MCF 10A (cell line): ENCODE measurements at regions not wholly inside any gene's neighbourhood (a gene's known extent, or its start where the extent isn't known, plus 50 kb on each side); places are given as distances from the start of the nearest gene placed in this dataset.

ENCODE experiments used
- BruUV-seq: library from RNA; stranded (reverse); fragments of 400-500 nt; replicated peaks from 2 replicates; lab custom pipeline; 2021; lab: Mats Ljungman, UMichigan
- CTCF ChIA-PET: fragments of 300-600 bp; sonication (Branson Sonifier 250); formaldehyde crosslinking; extraction: SDS; loops from one replicate; lab custom pipeline; 2021; ENCODE audit warnings: antibody characterized with exemption, inconsistent platforms; lab: Yijun Ruan, JAX
- POLR2A ChIA-PET: fragments of 300-600, 350-650 bp; sonication (Branson Sonifier 250); formaldehyde crosslinking; extraction: SDS; loops from one replicate; lab custom pipeline; 2020; ENCODE audit warnings: antibody characterized with exemption, inconsistent platforms; lab: Yijun Ruan, JAX
- DNase-seq: peaks from one replicate; pipeline ENCODE4 v3.0.0-alpha.2; 2018; ENCODE audit not compliant: unreplicated experiment
- H3K27ac Mint-ChIP-seq: one replicate; pipeline ENCODE4 v1.8.0; 2022; ENCODE audit warnings: mild to moderate bottlenecking, low read depth, mixed read lengths; ENCODE audit not compliant: unreplicated experiment
- H3K27me3 Mint-ChIP-seq: one replicate; pipeline ENCODE4 v1.8.0; 2022; ENCODE audit warnings: mixed read lengths; ENCODE audit not compliant: insufficient read depth, unreplicated experiment
- H3K36me3 Mint-ChIP-seq: one replicate; pipeline ENCODE4 v1.8.0; 2022; ENCODE audit warnings: mild to moderate bottlenecking, moderate library complexity, mixed read lengths; ENCODE audit not compliant: insufficient read depth, unreplicated experiment
- H3K4me1 Mint-ChIP-seq: one replicate; pipeline ENCODE4 v1.8.0; 2022; ENCODE audit warnings: mixed read lengths; ENCODE audit not compliant: insufficient read depth, unreplicated experiment
- H3K4me3 Mint-ChIP-seq: one replicate; pipeline ENCODE4 v1.8.0; 2022; ENCODE audit warnings: mild to moderate bottlenecking, moderate library complexity, mixed read lengths; ENCODE audit not compliant: unreplicated experiment
- H3K9me3 Mint-ChIP-seq: one replicate; pipeline ENCODE4 v1.8.0; 2022; ENCODE audit warnings: mixed read lengths; ENCODE audit not compliant: unreplicated experiment
- CTCF ChIP-seq: fragments of 200-600 bp; IDR thresholded peaks from one replicate; pipeline ENCODE4 v1.8.0; 2022; ENCODE audit warnings: antibody characterized with exemption, mild to moderate bottlenecking; ENCODE audit not compliant: unreplicated experiment
- intact Hi-C: fragments of 100-400 bp; cut with micrococcal nuclease; formaldehyde crosslinking; loops from 2 replicates; pipeline ENCODE4 v1.14.1; 2022

- H3K36me3 Mint-ChIP-seq, result no peaks in the 10 kb centered on the region
- no peak overlapping the region for H3K4me3 Mint-ChIP-seq
- intact Hi-C loops, result no loop called here
- ChIA-PET CTCF (interaction anchor here (0.6 to 0.8 kb wide), 3 partner anchors 43 to 440 kb away, joined by 3 to 4 read pairs (median 3); no protein-coding TSS in a partner anchor), POLR2A (interaction anchor here (1.5 kb wide), 1 partner anchor 12 kb away, joined by 5 read pairs; no protein-coding TSS in a partner anchor)
- TF ChIP-seq CTCF, result no peak
- H3K27me3 Mint-ChIP-seq, result no peaks in the 10 kb centered on the region
- no peaks in the 10 kb centered on the region for H3K9me3 Mint-ChIP-seq
- no TSS peak for BruUV-seq
- no peak overlapping the region for H3K27ac Mint-ChIP-seq
- H3K4me1 Mint-ChIP-seq, result no peaks in the 10 kb centered on the region
- no peak for DNase-seq
Observed at GRCh38 chr7:26507108-26507987, 215.7 kb downstream of the SNX10 start.

DNA sequence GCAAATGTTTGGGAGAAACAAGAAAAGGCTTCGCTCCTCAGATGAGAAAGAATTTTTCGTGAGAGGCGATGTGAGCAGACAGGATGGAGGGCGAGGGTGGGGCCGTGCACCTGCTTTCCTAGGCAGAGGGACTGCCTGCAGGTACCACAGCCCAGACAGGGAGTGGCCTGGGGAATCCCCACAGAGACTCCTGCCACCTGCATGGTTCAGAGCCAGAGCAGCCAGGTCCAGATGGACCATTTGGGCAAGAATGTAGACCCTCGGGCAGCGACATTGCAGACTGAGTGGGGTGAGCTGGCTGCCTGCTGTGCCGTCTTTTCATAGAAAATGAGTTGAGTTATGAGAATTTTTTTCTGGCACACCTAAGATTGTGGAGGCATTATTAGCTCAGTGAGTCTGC is 216.8 kb downstream of the SNX10 start:
- Mint-ChIP-seq H3K27me3 (no peaks in the 10 kb centered on the region), H3K36me3 (no peaks in the 10 kb centered on the region), H3K27ac (no peak overlapping the region), H3K9me3 (no peaks in the 10 kb centered on the region), H3K4me1 (no peaks in the 10 kb centered on the region), H3K4me3 (no peak overlapping the region)
- ChIA-PET CTCF (interaction anchor here (0.6 to 1.0 kb wide), 4 partner anchors 92 to 444 kb away, joined by 3 read pairs; no protein-coding TSS in a partner anchor), POLR2A (interaction anchor here (0.6 to 1.5 kb wide), 2 partner anchors 11 to 17 kb away, joined by 3 to 5 read pairs; no protein-coding TSS in a partner anchor)
- TF ChIP-seq CTCF, result no peak
- DNase-seq, result no peak
- intact Hi-C loops, result no loop called here
- no TSS peak for BruUV-seq

- Mint-ChIP-seq H3K36me3 (no peaks in the 10 kb centered on the region), H3K27ac (no peak overlapping the region), H3K27me3 (no peaks in the 10 kb centered on the region), H3K4me1 (no peaks in the 10 kb centered on the region), H3K4me3 (no peak overlapping the region), H3K9me3 (no peaks in the 10 kb centered on the region)
- BruUV-seq, result no TSS peak
- TF ChIP-seq CTCF, result no peak
- no peak for DNase-seq
- POLR2A ChIA-PET, result interaction anchor here (0.6 to 1.5 kb wide), 3 partner anchors 11 to 75 kb away, joined by 3 to 5 read pairs (median 3); no protein-coding TSS in a partner anchor
- CTCF ChIA-PET, result interaction anchor here (0.6 to 1.0 kb wide), 2 partner anchors 139 to 445 kb away, joined by 3 read pairs; no protein-coding TSS in a partner anchor
- intact Hi-C loops, result no loop called here
Observed at GRCh38 chr7:26508917-26509316, 217.3 kb downstream of the SNX10 start.

- no peak for TF ChIP-seq CTCF
- Mint-ChIP-seq H3K9me3 (no peaks in the 10 kb centered on the region), H3K27ac (no peak overlapping the region), H3K4me1 (no peaks in the 10 kb centered on the region), H3K4me3 (no peak overlapping the region), H3K27me3 (no peaks in the 10 kb centered on the region), H3K36me3 (no peaks in the 10 kb centered on the region)
- ChIA-PET CTCF (interaction anchor here (0.9 kb wide), 1 partner anchor 159 kb away, joined by 3 read pairs; no protein-coding TSS in a partner anchor), POLR2A (no interaction called here)
- no TSS peak for BruUV-seq
- intact Hi-C loops, result no loop called here
- no peak for DNase-seq
Observed at GRCh38 chr7:26510231-26510957, 218.7 kb downstream of the SNX10 start.
